ENCODE measurements at regions not wholly inside any gene's neighbourhood (a gene's known extent, or its start where the extent isn't known, plus 50 kb on each side); places are given as distances from the start of the nearest gene placed in this dataset.

DNA sequence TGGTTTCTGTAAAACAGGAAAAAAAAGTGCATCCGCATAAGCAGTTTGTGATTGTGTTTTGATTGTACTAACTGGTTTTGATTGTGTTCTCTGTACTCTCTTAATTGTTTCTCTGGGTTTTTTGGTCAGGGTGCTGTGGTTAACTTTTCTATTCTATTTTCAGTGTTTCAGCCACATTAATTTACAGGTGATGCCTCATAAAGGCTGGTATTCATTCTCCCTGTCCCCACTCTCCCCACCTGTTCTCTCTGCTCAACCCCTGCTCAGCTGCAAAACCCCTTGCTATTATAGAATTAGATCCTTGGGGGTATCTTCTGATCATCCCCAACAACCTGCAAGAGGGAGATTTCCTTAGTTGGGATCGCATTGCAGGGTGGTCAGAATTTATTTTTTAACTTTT, 285.4 kb upstream of the AZI2 start:
- DNase-seq (ENCODE audit: low spot score), result no peak
- intact Hi-C loops (cut with DNase I), result no loop called here
- ATAC-seq, result no peak

DNA sequence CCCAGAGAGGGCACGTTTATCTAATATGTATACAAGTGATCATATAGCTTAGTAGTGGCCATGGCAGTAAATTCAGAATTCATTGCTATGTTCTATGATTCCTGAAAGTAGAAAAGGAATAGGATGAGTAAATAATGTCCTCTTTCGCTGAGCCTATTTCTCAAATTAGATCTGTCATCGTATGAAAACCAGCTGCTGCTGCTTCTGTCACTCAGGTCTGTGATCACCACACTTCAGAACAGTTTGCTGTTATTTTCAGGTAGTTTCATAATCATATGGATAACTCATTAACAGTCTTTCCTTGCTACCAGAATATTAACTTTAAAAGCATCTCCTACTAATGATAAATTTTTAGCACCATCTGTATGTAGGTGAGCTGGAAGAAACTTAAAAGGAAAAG, 289.1 kb upstream of the AZI2 start:
- intact Hi-C loops (cut with DNase I), result no loop called here
- DNase-seq (ENCODE audit: low spot score) (no peak), ATAC-seq (no peak)

GRCh38 chr3:28645149-28645548, 296.5 kb upstream of the AZI2 start:
- no peak for DNase-seq (ENCODE audit: low spot score)
- ATAC-seq, result no peak
- intact Hi-C loops (cut with DNase I), result no loop called here

DNA sequence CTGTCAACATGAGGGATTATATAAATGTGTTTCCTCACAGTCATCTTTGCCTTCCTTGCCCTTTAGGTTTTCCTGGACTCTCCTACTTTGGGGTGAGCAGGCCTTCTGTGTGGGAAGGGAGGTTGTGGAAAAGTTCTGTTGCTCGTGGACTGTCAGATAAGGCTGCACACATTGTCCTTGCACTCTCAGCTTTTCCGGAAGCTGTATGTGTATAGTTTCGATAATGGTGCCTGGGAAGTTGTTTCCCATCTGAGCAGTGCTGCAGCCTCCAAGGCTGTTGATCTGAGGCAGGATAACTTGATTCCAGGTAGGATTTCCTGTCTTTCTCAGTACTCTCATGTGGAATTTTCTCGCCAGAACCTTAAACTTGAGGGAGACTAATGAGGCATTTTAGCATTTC, 297.8 kb upstream of the AZI2 start:
- ATAC-seq (no peak), DNase-seq (ENCODE audit: low spot score) (no peak)
- intact Hi-C loops (cut with DNase I), result no loop called here

- intact Hi-C loops (cut with DNase I), result no loop called here
- ATAC-seq (no peak), DNase-seq (ENCODE audit: low spot score) (no peak)
These were observed 300.6 kb upstream of the AZI2 start for GRCh38 chr3:28649266-28649665.

- DNase-seq (ENCODE audit: low spot score) (no peak), ATAC-seq (no peak)
- intact Hi-C loops (cut with DNase I), result no loop called here
These were observed 302.5 kb upstream of the AZI2 start for GRCh38 chr3:28651159-28651558.

DNA sequence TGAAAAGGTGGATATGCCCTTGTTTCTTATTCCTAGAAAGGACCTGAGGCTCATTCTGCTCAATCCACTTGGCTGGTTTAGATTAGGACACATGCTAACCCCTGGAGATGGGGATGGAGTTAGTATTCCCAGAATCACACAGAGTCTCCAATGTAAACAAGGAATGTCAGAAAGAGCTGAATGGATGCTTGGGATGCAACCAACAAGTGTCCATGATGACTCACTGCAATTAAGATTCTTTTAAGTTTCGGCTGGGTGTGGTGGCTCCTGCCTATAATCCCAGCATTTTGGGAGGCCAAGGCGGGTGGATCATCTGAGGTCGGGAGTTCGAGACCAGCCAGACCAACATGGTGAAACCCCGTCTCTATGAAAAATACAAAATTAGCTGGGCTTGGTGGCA, 315.5 kb upstream of the AZI2 start:
- intact Hi-C loops (cut with DNase I), result no loop called here

DNA sequence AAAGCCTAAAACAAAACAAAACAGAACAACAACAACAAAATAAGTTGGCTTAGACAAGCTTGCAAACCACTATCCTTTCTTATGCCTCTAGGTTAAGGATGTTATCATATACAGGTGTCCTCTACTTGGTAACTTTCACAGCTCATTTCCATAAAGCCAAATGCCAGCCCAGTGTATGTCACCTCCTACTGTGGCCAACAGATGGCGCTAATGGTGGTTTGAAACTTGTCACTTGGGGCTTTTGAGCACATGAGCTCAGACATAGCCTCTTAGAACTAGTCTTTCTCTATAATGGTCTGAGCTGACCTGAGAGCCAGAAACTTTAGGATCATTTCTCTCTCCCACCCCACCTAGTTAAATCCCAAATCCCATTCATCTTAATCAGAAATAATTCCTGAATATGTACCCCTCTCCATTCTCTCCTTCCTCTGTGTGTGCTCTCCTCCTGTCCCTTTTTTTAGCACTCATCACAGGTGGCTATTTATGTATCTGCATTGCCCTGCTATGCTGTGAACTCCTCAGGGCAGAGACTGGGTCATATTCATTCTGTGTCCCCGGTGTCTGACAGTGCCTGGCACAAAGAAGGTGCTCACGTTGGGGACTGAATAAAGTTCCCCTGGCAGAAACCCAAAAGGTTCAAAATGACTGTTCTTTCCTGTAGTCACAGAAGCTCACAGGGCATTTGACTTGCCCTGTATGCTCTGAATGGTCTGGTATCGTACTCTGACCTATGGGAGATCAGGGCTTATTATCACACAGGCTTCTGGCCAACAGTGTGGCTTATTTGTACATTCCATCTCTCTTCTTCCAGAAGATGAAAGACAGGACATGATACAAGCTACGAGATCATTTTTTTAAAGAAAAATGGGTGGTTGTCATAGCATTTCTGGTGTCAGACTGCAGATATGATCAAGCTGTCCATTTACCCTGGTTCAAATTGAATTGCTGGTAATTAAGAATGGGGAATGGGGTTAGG, 319.3 kb upstream of the AZI2 start:
- ATAC-seq (peak; percentile 68), DNase-seq (ENCODE audit: low spot score) (peak; percentile 63)
- intact Hi-C loops (cut with DNase I), result no loop called here

More for the DNA sequence above, 315.5 kb upstream of the AZI2 start:
- peak; percentile 39 for ATAC-seq
- DNase-seq (ENCODE audit: low spot score), result no peak

- ATAC-seq (no peak), DNase-seq (ENCODE audit: low spot score) (no peak)
- intact Hi-C loops (cut with DNase I), result no loop called here
These were observed 321.2 kb upstream of the AZI2 start for GRCh38 chr3:28669870-28670269.

DNA sequence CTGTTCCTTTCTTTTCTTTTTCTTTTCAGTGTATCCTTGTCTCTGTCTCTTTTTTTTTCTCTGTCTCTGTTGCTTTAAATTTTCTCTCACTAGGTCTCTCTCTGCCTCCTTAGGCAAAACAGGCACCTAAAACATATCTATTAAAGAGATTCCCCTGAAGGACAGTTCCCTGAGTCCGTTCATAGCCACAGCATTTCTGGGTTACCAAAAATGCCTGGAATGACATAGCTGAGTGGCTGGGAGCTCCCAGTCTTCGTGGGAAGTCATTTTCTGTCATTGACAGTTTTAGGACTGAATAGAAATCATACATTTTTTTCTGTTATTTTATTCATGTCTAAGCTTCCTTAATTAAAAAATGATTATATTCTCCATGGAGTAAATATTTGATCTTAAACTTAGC, 323.8 kb upstream of the AZI2 start:
- intact Hi-C loops (cut with DNase I), result no loop called here
- no peak for DNase-seq (ENCODE audit: low spot score)
- ATAC-seq, result no peak

DNA sequence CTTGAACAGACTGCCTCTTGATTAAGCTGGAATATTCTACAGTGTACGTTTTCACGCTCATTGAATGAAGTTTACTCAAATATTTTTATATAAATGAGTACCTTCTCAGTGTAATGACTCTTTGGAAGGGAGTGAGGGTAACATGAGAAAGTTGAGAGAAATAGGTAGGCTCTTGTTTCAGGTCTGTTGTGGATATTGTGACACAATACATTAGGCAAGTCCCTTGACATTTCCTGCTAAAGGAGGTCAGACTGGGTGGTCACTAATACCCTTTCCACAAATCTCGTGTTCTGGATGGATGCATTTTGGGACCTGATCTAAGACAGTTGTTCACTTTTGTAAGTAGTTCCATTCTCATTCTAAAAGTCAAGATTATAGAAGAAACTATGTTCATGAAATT, 324.8 kb upstream of the AZI2 start:
- DNase-seq (ENCODE audit: low spot score), result no peak
- intact Hi-C loops (cut with DNase I), result no loop called here
- ATAC-seq, result no peak

- ATAC-seq (no peak), DNase-seq (ENCODE audit: low spot score) (no peak)
- intact Hi-C loops (cut with DNase I), result no loop called here
These were observed 325.6 kb upstream of the AZI2 start for GRCh38 chr3:28674212-28674611.

DNA sequence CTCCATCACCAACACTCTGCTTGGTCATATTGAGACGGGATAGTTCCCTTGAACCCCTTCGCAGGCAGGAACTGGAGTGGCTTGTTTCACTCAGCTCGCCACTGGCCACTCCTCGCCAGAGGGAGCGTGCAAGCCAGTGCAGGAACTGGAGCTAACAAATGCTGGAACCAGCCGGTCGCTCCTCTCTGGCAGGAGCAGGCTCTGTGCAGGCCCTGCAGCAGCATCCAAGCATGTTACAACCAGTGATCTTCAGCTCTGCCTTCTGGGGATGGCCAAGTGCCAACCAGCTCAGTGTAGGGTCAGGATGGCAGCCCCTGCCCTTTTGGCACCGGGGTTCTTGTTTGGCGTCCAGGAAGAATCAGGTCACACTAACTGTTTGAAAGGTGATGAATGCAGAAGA, 329.0 kb upstream of the AZI2 start:
- intact Hi-C loops (cut with DNase I), result no loop called here
- ATAC-seq (peak; percentile 41), DNase-seq (ENCODE audit: low spot score) (no peak)

- intact Hi-C loops (cut with DNase I), result no loop called here
- ATAC-seq (peak; percentile 73), DNase-seq (ENCODE audit: low spot score) (no peak)
These were observed 329.5 kb upstream of the AZI2 start for GRCh38 chr3:28678086-28678485.

DNA sequence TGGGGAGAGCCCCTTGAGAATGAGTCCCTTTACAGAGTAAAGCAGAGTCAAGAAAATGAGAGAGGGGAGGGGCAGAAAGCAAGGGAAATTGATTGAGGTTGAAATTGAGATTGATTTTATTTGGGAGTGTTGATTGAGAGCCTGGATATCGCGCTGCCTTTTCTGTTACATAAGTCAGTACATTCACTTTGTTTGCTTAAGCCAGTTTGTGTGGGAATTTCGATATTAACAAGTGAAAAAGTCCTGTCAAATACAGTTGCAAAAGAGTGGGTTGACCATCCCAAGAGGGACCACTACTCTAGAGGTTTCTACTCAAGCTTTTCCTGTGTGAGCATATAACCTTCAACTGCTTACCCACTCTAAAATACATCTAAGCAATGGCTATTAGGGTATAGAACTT, 331.4 kb upstream of the AZI2 start:
- DNase-seq (ENCODE audit: low spot score), result no peak
- ATAC-seq, result no peak
- intact Hi-C loops (cut with DNase I), result no loop called here

- DNase-seq (ENCODE audit: low spot score), result no peak
- no peak for ATAC-seq
These were observed 333.5 kb upstream of the AZI2 start for GRCh38 chr3:28682121-28682520.

GRCh38 chr3:28690176-28690575, 341.6 kb upstream of the AZI2 start:
- intact Hi-C loops (cut with DNase I), result no loop called here
- DNase-seq (ENCODE audit: low spot score) (no peak), ATAC-seq (no peak)

More at GRCh38 chr3:28682121-28682520, 333.5 kb upstream of the AZI2 start:
- intact Hi-C loops (cut with DNase I), result no loop called here

DNA sequence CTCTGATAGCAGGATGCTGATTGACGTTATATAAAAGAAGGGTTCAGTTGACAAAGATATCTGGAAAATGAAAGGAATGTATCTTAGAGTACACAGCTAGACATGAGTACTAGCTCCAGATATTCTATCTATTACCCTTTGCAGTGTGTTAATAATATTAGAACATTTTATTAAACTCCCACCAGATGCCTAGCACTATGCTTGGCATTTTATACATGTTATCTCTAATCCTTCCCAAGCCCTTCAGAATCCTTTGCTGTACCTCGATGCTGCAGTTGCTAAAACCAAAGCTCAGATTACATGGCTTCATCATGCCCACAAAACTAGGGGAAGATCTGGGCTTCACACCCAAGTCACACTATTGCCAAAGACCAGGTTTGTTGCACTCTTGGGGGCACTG, 350.1 kb upstream of the AZI2 start:
- ATAC-seq (no peak), DNase-seq (ENCODE audit: low spot score) (no peak)
- intact Hi-C loops (cut with DNase I), result no loop called here

DNA sequence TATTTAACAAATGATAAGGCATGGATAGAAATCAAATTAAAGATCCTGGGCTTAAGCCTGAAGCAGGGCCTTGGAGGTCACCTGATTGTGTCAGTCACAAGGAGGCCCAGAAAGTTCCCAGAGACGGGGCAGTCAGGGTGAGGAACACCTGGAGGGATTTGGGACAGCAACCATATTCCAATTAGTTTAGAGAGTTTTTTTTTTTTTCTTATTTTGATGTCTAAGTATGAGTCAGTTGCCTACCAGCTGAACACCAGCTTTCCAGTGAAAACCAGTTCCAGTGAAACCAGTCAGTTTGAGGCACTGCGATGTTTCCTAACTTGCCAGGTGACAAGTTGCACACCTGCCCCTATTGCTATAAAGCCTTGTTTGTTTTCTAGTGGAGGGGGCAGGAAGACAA, 350.7 kb upstream of the AZI2 start:
- ATAC-seq (no peak), DNase-seq (ENCODE audit: low spot score) (no peak)
- intact Hi-C loops (cut with DNase I), result no loop called here

DNA sequence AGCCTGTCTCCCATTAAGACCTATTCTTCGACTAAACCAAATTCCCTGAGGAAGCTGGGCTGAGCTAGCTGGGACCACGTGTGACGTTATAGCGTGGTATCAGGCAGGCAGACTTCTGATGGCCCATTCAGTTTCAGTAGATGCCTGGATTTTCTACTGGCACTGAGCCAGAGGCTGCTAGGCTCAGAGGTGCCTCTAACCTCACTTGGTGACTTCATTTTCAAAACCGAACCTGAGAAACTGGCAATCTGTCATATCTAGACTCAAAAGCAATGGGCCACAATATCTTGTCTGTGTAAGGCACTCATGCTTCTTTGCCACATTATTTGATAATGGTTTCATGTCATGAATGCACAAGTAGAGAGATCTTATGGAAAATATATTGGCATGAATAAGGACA, 352.1 kb upstream of the AZI2 start:
- ATAC-seq, result no peak
- intact Hi-C loops (cut with DNase I), result no loop called here
- DNase-seq (ENCODE audit: low spot score), result no peak

- ATAC-seq, result no peak
- intact Hi-C loops (cut with DNase I), result no loop called here
- DNase-seq (ENCODE audit: low spot score), result no peak
These were observed 355.2 kb upstream of the AZI2 start for GRCh38 chr3:28703843-28704242.

Data from sciatic nerve (tissue), 2 donors.